ENCODE measurements at regions not wholly inside any gene's neighbourhood (a gene's known extent, or its start where the extent isn't known, plus 50 kb on each side); places are given as distances from the start of the nearest gene placed in this dataset.

DNA sequence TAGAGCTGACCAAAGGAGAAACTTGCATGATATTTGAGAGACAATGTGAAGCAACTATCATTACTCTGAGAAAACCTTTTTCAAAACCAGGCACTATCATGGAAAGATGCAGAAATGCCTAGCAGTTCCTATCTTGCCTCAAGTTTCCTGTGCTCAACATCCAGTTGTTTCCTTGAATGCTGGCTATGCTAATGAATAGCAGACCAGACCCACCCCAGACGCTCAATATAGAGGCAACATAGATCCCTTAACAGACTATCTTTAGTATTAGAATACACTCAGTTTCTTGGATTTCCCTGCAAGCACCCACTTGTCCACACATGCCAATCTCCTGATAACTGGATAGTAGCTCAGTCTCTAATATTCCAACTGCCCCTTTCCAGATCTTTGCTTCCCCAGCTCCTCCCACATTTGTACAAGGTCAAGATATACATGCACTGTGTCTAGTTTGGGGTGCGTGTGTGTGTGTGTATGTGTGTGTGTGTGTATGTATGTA, 93.3 kb upstream of the PCSK5 start:
- H3K79me2 ChIP-seq (ENCODE audit: control insufficient read depth, insufficient read depth, low read length), result no peaks in the 10 kb centered on the region
- intact Hi-C loops (cut with micrococcal nuclease), result no loop called here
- no peak for FAIRE-seq
- no peaks in the 10 kb centered on the region for H3K27me3 ChIP-seq (ENCODE audit: control insufficient read depth in 2 of 2, insufficient read depth in 2 of 2, low read length in 2 of 2)
- H3K4me1 ChIP-seq (ENCODE audit: control insufficient read depth, extremely low read depth, insufficient read depth, low read length), result no peaks in the 10 kb centered on the region
- ChIA-PET CTCF (no interaction called here), POLR2A (no interaction called here)
- H3K9me3 ChIP-seq (replicated peaks; ENCODE audit: control insufficient read depth, insufficient read depth, low read length), result no peaks in the 10 kb centered on the region
- H2AFZ ChIP-seq (ENCODE audit: low read depth, low read length), result no peak overlapping the region
- no peak overlapping the region for H3K4me2 ChIP-seq (ENCODE audit: insufficient read depth, low read length)
- H3K27ac ChIP-seq (ENCODE audit: insufficient read depth, low read depth, low read length), result no peak overlapping the region
- no peak overlapping the region for H3K9ac ChIP-seq (replicated peaks; ENCODE audit: extremely low read depth, insufficient read depth, low read length)
- TF ChIP-seq MAX (IDR thresholded peaks at IDR 0.05; ENCODE audit: insufficient read depth, insufficient read length) (no peak), EZH2 (IDR thresholded peaks at IDR 0.05; ENCODE audit: borderline replicate concordance, low read depth, low read length, severe bottlenecking) (no peak), JUN (IDR thresholded peaks at IDR 0.05; ENCODE audit: borderline replicate concordance, insufficient read depth, insufficient read length, low read depth) (no peak), POLR2AphosphoS5 (IDR thresholded peaks at IDR 0.05; ENCODE audit: insufficient read depth, low read depth, low read length) (no peak), FOS (IDR thresholded peaks at IDR 0.05; ENCODE audit: borderline replicate concordance, insufficient read depth, low read length) (no peak)
- H3K36me3 ChIP-seq (ENCODE audit: control insufficient read depth in 2 of 2, extremely low read depth in 1 of 2, insufficient read depth in 2 of 2, low read length in 2 of 2), result no peaks in the 10 kb centered on the region
- DNase-seq (ENCODE audit: low read depth, low spot score), result no peak
- H3K4me3 ChIP-seq (replicated peaks in 1 of 3; ENCODE audit: insufficient read depth in 1 of 3, low read depth in 1 of 3, low read length in 3 of 3), result no peak overlapping the region
- no TSS peak for BruUV-seq (replicated peaks)
- dilution Hi-C loops (cut with MboI; ENCODE audit: extremely low pct_ligation_motif_present, low sequenced_read_pairs), result no loop called here
- H4K20me1 ChIP-seq (replicated peaks; ENCODE audit: control insufficient read depth, extremely low read depth, insufficient read depth, low read length), result no peaks in the 10 kb centered on the region
- no peaks in the 10 kb centered on the region for H3K9me1 ChIP-seq (replicated peaks; ENCODE audit: control insufficient read depth, extremely low read depth, insufficient read depth, low read length)

GRCh38 chr9:75798505-75798904, 92.0 kb upstream of the PCSK5 start:
- no peak overlapping the region for H2AFZ ChIP-seq (ENCODE audit: low read depth, low read length)
- DNase-seq (ENCODE audit: low read depth, low spot score) (no peak), FAIRE-seq (no peak)
- no peaks in the 10 kb centered on the region for H3K36me3 ChIP-seq (ENCODE audit: control insufficient read depth in 2 of 2, extremely low read depth in 1 of 2, insufficient read depth in 2 of 2, low read length in 2 of 2)
- TF ChIP-seq POLR2A (IDR thresholded peaks at IDR 0.05; ENCODE audit: low read depth, low read length) (no peak), FOS (IDR thresholded peaks at IDR 0.05; ENCODE audit: borderline replicate concordance, insufficient read depth, low read length) (no peak), JUN (IDR thresholded peaks at IDR 0.05; ENCODE audit: borderline replicate concordance, insufficient read depth, insufficient read length, low read depth) (no peak)
- TF ChIP-seq, protein P1, sequence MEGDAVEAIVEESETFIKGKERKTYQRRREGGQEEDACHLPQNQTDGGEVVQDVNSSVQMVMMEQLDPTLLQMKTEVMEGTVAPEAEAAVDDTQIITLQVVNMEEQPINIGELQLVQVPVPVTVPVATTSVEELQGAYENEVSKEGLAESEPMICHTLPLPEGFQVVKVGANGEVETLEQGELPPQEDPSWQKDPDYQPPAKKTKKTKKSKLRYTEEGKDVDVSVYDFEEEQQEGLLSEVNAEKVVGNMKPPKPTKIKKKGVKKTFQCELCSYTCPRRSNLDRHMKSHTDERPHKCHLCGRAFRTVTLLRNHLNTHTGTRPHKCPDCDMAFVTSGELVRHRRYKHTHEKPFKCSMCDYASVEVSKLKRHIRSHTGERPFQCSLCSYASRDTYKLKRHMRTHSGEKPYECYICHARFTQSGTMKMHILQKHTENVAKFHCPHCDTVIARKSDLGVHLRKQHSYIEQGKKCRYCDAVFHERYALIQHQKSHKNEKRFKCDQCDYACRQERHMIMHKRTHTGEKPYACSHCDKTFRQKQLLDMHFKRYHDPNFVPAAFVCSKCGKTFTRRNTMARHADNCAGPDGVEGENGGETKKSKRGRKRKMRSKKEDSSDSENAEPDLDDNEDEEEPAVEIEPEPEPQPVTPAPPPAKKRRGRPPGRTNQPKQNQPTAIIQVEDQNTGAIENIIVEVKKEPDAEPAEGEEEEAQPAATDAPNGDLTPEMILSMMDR (IDR thresholded peaks at IDR 0.05; ENCODE audit: extremely low read depth in 1 of 2, insufficient read depth in 1 of 2, low read depth in 1 of 2, low read length in 2 of 2), result no peak
- H3K9me1 ChIP-seq (replicated peaks; ENCODE audit: control insufficient read depth, extremely low read depth, insufficient read depth, low read length), result no peaks in the 10 kb centered on the region
- ChIA-PET POLR2A (no interaction called here), CTCF (no interaction called here)
- no peaks in the 10 kb centered on the region for H3K4me1 ChIP-seq (ENCODE audit: control insufficient read depth, extremely low read depth, insufficient read depth, low read length)
- no peak overlapping the region for H3K27ac ChIP-seq (ENCODE audit: insufficient read depth, low read depth, low read length)
- no peak overlapping the region for H3K4me2 ChIP-seq (ENCODE audit: insufficient read depth, low read length)
- no peaks in the 10 kb centered on the region for H4K20me1 ChIP-seq (replicated peaks; ENCODE audit: control insufficient read depth, extremely low read depth, insufficient read depth, low read length)
- BruUV-seq (replicated peaks), result no TSS peak
- H3K9me3 ChIP-seq (replicated peaks; ENCODE audit: control insufficient read depth, insufficient read depth, low read length), result no peaks in the 10 kb centered on the region
- no peak overlapping the region for H3K4me3 ChIP-seq (replicated peaks in 1 of 3; ENCODE audit: insufficient read depth in 1 of 3, low read depth in 1 of 3, low read length in 3 of 3)
- H3K27me3 ChIP-seq (ENCODE audit: control insufficient read depth in 2 of 2, insufficient read depth in 2 of 2, low read length in 2 of 2), result no peaks in the 10 kb centered on the region
- dilution Hi-C loops (cut with MboI; ENCODE audit: extremely low pct_ligation_motif_present, low sequenced_read_pairs) (no loop called here), intact Hi-C loops (cut with micrococcal nuclease) (no loop called here)
- H3K9ac ChIP-seq (replicated peaks; ENCODE audit: extremely low read depth, insufficient read depth, low read length), result no peak overlapping the region
- no peaks in the 10 kb centered on the region for H3K79me2 ChIP-seq (ENCODE audit: control insufficient read depth, insufficient read depth, low read length)
